G401.6 (cell line): ENCODE measurements at regions not wholly inside any gene's neighbourhood (a gene's known extent, or its start where the extent isn't known, plus 50 kb on each side); places are given as distances from the start of the nearest gene placed in this dataset.

Experiments used
- FAIRE-seq: peaks from 2 replicates; lab custom pipeline; 2012; peaks lifted over from hg19 to GRCh38; lab: Jason Lieb, UNC

DNA sequence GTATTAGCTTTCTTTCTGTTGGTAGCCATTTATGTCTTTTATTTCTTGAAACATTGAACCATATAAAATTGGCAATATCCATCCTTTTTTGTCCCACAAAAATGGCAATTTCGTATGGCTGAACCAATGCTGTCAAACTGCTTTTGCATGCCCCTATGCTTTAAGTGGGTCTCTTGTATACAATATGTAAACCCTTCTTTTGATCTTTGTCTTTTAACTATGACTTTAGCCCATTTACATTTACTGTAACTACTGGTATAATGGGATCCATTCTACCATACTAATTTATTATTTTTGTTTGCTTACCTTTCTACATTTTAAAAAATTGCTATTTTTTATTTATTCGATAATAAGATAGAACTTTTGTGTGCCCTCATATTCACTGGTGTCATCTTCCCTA, 93.4 kb downstream of the TENT4A start:
- no peak for FAIRE-seq

DNA sequence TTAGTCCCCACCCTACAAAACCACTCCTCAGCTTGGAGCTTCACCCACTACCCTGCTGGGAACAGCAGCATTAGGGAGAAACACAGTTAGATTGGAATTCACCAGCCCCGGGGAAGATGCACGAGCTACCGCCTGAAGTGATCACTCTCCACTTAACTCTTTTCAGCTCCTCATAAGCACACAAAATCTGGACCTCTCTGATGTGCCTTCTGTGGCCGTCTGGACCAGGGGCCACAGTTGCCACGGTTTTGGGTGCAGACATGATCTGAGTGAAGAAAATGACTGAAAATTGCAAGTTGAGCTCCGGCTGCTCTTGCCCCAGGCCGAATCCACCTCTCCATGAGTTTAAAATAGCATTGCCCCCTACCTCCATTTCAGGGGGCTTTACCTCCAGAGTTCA, 95.2 kb downstream of the TENT4A start:
- FAIRE-seq = no peak

DNA sequence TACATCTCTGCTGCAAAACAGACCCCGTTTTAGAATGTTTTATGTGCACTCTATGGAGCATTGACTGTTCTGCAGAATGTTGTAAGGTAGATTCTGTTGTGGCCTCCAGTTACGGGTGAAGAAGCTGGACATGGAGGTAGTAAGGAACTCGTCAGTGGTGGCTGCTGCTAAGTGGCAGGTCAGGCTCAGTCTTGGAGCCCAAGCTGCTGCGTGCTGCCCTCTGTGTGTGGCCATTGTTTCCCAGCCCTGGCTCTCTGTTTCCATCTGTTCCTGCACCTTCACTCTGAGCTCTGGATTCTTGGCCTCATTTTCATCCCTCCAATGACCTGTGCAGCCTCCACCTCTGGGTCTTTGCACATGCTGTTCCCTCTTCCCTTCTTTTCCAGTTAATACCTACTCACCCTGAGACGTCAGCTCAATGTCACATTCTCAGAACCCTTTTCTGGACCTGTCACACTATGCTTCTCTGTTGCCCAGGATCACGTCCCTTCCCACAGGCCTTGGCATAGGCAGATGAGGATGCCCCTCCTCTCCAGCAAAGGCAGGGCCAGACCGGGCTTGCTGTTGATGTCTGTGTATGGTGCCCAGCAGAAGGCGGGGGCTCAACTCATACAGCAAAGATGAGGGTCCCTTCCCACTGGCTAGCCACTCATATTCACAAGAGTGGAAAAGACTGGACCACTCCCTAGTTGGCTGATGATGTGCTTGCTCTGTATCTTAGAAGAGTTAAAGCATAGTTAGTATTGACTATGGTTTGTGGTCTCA, 97.6 kb downstream of the TENT4A start:
- FAIRE-seq = no peak

DNA sequence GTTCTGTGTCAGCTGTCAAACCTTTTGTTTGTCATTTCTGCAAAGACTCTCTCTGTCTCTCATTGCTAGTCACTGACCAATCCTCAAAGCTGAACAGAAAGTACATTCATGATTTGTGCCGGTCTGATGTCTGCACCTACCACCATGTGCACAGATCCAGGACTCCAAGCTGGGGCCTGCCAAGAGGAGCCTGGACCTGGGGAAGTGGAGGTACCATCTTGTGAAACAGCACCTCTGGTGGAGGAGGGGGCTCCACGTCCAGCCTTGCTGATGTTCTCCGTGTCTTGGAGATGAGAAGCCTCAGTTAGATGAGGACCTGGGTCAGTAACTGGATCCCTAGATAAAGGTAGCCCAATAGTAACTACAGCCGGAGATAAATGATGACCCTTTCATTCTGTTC, 98.9 kb downstream of the TENT4A start:
- no peak for FAIRE-seq

DNA sequence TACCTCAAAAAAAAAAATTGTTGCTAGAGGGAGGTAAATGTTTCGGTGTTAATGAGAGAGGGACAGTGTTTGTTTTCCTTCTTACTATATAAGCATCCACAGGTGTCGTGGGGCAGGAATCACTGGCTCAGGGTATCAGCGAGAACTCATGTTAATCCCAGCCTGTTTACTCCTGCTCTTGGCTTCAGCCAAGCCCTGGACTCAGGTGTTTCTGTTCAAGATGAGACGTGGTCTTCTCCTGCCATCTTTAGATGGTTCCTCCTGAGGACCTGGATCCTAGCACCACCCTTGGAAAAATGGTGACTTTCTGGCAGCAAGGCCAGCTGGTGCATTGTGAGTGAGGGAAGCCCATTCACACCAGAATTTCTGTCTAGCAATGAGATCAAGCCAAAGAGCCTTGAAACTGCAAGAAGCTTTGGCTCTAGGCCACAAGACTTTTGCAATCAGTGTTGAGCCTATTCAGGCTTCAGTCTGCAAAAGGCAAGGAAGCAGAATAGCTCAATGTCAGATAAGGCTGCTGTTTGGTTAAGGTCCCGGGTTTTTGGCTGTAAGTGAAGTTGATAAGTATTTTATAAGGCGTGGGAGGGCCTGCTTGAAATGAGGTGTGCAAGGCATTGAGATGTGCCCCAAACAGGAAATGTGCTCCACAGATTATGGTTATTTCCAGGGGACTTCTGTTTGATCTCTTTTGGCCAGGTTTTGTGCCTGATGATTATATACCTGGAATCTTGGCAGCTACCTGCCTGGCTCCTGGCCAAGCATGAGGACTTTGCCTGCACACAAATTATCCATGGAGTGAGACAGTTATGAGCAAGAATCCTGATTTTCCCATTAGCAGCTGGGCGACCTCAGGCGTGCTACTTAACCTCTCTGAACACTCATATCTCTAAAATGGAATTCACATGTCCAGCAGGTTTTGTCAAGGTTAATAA, 99.8 kb downstream of the TENT4A start:
- FAIRE-seq = no peak

DNA sequence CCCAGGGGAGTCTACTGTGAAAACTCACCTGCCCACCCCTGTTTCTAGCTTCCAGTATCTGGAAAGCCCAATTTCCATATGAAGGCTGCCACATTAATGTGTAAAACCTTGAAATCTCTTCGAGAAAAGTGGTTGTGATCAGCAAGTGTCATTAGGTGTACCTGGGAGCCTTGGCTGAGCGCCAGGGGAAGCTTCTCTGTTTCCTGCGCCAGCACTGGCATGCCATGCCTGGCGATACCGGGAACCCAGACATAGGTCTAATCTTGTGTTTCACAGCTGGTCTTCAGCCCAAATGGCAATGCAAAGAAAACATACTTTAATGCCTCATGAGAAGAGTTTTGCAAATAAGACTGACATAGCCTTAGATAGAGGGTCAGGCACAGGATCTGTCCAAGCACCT, 101.6 kb downstream of the TENT4A start:
- no peak for FAIRE-seq

DNA sequence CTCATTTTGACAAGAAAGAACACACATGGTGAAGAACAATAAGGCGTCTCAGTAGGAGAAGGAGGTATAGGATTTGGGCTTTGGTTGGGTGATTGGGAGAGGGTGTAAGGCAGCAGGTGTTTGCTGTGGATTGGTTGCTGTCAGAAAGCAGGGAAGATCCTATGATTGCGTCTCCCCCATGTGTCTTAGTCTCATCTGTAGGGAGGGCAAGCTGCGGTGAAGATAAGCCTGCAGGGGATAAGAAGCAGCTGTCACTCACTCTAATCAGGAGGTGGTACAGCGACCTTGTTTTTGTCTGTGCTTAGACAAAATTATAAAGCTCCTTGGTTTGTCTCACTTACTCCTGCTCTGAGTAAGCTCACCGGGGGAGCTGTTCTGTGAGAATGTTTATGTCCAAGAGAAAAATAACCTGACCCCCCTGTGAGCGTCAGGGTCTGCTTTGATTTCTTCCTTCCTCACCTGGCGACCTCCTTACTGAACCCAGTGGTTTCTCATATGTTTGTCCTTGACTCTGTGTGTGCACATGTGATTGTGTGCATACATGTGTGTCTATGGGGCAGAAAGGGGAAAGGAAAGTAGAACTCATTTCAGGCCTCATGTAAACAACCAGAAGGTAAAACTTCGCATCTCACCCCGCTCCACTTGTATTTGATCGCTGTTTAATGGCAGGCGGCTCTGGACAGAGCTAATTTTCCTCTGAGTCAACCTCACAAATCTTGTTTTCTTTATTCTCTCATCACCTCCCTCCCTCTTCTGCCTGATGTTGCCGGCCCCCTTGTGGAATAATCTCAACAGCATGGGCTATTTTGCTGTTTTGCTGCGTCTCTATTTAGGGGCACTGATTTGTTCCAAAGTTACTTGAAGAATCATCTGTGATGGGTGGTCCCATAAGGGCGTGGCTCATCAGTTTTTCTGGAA, 105.6 kb downstream of the TENT4A start:
- no peak for FAIRE-seq

DNA sequence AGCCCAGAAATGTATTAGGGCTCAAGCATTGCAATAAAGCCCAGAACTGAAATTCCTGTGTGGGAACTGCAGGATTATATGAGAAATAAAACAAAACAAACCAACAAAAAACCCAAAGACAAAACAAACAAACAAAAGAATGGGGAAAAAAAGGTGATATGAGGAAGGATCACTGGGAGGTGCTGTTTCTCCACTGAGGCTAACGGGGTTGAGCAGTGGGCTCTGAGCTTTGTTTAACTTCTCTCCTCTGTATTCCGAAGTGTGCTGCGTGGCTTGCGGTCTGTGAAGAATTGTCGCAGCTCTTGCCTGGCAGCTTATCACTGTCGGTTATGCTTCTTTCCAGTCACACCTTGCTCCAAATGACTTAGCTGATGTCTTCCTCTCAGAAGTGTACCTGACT, 106.3 kb downstream of the TENT4A start:
- no peak for FAIRE-seq

DNA sequence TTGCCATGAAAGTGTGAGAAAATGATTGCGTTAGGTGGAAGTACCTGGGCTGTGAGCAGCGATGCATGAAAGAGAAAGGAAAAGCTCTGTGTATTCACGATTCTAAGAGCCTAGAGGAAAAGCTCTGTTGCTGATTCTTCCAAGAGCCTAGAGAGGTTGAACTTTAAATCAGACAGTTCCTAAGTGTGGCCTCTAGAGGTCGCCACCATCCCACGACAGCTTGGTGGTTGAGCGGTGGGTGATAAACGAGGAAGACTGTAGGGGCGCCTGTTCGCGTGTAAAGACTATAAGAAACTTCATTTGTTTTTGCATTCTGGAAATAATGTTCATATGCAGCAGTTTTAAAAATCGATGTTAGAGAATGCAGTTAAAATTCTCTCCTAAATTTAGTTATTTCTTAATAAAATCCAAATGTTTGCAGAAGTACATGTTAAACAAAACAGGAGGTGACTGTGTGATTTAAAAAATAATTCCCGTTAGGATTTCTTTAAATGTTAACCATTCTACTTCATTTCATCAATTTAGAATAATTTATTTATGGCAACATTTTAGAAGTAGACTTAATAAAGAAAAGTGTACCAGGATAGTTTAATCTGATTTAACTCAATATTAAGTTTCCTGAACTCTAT, 107.7 kb downstream of the TENT4A start:
- FAIRE-seq = peak; percentile 72

DNA sequence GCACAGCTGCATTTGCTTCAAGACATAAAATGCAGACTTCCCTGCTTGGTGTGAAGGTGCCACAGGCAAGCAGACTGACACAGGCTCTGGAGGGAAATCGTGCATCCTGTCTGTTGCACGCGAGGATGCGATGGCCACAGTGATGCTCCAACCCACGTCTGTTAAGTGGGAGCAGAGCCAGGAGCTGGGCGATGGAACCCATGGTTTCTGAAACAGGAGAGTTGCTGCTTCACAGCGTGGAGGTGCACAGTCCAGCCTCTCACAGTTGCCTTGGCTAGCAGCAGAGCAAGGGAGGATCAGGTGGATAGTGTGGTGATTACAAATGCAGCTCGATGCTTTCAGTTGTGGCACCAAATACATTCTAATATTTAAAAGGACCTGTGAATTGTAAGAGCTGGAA, 108.8 kb downstream of the TENT4A start:
- FAIRE-seq = no peak

DNA sequence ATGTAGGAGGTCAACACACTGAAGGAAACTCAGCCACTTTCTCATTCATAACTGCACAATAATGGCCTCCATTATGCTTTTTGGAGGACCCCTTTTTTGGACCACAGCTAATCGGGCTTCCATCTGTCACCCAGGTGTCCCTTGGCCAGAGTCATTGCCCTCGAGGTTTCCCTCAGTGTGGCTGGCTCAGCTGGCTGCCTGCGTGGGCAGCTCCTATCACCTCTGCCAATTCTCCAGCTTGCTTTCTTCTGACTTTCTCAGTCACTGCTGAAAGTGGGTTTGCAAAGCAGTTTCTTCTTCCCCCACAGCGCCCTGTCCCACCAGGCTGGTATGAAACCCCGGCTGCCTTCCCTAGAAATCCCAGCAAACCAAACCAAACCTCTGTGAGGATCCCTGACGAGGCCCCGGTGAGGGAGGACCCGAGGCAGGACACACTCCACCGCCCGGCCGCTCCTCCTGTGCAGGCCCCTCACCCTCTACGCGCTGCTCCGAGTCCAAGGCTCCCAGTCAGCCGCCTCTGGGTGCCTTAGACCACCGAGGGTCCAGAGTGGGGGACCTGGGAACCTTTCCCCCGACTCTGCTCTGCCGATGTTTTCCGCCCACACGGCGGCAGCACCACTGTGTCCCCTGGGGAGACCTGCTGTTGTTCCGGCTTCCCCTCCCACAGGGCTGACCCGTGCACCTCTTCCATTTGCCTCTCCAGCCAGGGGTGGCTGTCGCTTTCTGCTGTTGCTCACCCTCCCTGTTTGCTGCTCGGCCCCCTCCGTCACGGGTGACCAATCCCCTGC, 109.5 kb downstream of the TENT4A start:
- FAIRE-seq = no peak

DNA sequence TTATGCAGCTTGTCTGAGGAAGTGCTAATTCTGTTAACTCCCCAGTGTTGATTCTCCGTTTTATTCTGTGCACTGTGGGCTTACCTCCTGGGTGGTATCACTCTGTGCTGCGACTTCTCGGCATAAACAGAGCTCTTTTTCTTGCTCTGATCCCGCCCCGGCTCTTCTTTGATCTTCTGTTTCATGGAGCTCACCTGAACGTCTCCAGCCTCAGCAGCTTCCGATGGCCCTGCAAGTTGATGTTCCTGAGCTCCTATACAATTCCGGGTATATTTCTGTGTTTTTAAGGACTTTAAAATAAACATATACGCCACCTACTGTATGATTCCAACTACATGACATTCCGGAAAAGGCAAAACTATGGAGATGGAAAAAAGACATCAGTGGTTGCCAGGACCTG, 110.8 kb downstream of the TENT4A start:
- no peak for FAIRE-seq

DNA sequence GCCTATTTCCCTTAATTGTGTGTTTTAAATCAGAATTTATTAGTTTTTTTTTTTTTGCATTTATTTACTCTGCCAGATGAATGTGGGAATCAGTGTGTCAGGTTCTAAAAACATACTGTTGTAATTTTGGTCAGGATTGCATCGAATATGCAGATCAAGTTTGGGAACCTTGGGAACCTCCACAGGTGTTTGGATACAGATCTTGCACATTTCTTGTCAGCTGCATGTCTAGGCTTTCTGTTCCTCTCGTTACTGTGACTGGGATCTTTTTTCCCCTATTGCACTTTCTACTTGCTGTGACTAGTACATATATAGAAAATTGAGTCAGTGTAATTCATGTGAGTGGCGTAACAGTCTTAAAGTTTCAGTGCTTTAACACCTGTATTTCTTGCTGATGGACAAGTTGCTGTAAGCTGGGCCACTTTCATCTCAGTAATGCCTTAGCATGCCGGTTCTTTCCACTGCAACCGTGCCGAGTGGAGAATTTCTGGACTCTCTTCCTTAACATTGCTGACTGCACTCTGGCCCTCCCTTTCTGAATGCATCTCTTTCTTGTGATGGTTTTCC, 112.5 kb downstream of the TENT4A start:
- FAIRE-seq = no peak

DNA sequence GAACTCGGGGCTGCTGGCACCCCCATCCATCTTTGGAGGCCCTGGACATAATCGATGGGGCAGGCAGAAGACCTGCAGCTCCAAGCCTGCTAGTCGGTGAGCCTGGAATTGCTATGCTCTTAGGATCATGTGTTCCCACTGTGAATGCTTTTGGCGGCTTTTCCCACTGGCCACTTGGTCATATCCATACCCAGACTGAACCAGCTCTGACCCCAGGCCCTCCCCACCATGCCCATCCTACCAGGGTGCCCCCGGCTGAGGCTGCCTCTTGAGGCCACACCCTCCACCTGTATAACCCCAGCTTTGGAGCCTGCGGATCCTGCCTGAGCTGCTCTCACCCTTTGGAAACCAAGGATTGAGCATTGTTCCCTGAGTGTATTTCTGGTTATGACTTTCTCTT, 113.5 kb downstream of the TENT4A start:
- FAIRE-seq = no peak

DNA sequence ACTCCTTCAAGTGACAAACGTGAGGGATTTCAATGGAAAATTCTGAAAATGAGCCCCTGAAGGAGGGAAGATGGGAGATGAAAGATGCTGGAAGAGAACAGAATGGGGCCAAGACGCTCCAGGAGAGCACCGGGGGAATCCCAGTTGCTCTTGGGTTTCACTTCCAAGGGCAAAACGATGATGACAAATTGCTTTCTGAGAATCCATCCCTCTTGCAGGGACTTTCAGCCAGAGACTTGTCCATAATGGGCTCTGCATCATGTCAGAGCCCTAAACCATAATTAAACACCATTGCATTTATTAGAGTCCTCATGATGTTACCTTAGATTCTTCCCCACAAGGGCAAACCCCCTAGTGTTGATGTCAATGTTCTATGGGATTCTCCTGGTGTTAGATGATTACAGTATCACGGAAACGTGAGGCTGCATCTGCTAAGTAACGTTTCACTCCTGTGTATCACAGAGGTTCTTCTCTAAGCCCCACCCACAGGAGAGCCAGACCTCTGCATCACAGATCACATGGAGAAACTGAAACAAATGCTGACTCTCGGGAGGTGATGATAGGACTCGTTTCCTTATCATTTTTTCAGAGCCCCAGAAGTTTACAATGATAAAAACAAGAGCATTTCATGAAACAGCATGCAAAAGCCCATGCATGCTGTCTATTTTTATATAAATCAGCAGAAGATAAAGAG, 114.4 kb downstream of the TENT4A start:
- no peak for FAIRE-seq

DNA sequence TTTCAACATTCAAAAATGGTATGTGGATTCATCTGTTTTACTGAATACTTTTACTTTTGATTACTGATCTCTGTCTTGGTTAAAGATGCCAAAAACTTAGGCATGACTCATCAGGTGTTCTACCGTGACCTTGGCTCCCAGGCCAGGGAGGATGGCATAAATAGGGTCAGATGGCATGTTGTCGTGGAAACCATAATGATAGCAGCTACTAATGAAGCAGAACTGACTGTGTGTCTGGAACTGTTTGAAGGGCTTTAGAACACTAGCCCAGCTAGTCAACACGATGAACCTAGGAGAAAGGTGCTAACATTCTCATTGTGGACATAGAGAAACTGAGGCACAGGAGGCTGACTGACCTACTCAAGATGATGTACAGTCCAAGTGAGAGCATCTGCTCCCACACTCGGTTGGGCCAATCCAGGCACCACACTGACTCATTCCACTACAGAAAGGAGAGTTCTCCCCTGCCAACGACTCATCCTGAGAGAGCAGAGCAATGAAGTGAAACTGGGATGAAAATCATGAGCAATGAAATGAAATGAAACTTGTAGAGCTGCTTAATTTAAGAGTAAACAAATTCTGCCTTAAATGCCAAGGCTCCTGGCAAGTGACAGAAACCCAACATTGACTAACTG, 116.0 kb downstream of the TENT4A start:
- FAIRE-seq = no peak

DNA sequence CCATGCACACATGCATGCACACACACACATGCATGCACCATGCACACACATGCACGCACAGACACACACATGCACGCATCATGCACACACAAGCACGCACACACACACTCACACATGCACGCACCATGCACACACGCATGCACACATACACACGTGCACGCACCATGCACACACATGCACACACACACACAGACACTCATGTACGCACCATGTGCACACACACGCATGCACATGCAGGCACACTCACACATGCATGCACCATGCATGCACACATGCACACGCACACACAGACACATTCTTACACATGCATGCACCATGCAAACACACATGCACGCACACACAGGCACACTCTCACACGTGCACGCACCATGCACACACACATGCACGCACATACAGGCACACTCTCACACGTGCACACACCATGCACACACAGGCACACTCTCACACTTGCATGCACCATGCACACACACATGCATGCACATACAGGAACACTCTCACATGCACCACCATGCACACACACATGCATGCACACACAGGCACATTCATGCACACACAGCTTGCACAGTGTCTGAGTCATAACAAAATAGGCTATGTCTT, 117.5 kb downstream of the TENT4A start:
- no peak for FAIRE-seq

DNA sequence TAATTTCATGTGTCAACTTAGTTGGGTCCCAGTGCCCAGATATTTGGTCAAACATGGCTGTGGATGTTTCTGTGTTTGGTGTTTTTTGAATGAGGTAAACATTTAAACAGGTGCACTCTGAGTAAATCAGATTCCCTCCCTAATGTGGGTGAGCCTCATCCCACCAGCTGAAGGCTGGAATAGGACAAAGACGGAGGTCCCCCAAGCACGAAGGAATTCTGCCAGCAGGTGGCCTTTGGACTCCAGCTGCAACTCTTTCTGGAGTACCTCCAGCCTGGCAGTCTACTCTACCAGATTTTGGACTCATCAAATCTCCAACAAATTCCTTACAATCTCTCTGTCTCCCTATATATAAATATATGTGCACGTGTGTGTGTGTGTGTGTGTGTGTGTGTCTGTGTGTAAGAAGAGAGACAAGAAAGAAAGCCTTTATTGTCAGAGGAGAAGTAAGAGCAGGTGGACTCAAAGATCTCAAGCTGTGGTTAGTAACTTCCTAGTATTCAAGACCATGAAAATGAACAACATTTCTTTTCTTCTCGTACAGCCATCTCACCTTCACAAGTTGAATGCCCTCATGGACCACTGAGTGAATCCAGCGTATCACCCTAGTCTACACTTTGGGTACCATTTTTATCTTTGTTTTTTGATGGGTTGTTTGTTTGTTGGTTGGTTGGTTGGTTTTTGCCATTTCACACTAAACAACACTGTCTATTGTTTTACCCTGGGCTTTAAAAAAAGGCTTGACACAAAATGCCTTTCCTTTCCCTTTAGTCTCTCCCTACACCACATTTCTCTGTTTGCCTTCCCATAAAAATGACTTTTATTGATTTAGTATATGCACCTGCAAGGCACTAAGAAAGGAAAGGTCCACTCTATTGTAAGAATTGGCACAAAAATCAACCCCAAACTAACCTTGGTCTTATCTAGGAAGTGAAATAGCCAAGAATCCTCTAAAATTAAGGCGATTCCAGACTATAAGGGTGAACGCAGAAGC, 118.7 kb downstream of the TENT4A start:
- no peak for FAIRE-seq
